ENCODE measurements at regions not wholly inside any gene's neighbourhood (a gene's known extent, or its start where the extent isn't known, plus 50 kb on each side); places are given as distances from the start of the nearest gene placed in this dataset.

GRCh38 chr11:28835317-28835716 is 727.1 kb downstream of the METTL15 start:
- Histone ChIP-seq H3K4me3 (ENCODE audit: low read length, poor library complexity, severe bottlenecking) (no peak overlapping the region), H3K9me3 (ENCODE audit: insufficient read depth, low read depth, low read length) (no peaks in the 10 kb centered on the region; the same call in 1 of the 2 replicates), H4K20me1 (ENCODE audit: insufficient read depth, low read length, poor library complexity, severe bottlenecking) (no peaks in the 10 kb centered on the region), H3K9ac (ENCODE audit: low read depth, low read length, poor library complexity, severe bottlenecking) (no peak overlapping the region), H3F3A (ENCODE audit: low read depth) (no peaks in the 10 kb centered on the region), H3K79me2 (ENCODE audit: insufficient read depth, low read length) (no peaks in the 10 kb centered on the region), H3K27me3 (ENCODE audit: insufficient read depth, low read length, poor library complexity, severe bottlenecking) (no peaks in the 10 kb centered on the region), H2AFZ (ENCODE audit: low read length) (no peak overlapping the region), H3K36me3 (ENCODE audit: insufficient read depth, low read length) (no peaks in the 10 kb centered on the region), H3K4me2 (ENCODE audit: low read depth, low read length, poor library complexity, severe bottlenecking) (no peak overlapping the region), H3K4me1 (ENCODE audit: insufficient read depth, low read length, poor library complexity, severe bottlenecking) (no peaks in the 10 kb centered on the region), H3K9me2 (replicated peaks; ENCODE audit: low read depth, low read length) (no peaks in the 10 kb centered on the region)
- TF ChIP-seq CTCF (conservative IDR thresholded peaks at IDR 0.05; ENCODE audit: low read length): no peak
- no peak for TF ChIP-seq EZH2phosphoT487 (IDR thresholded peaks at IDR 0.05; ENCODE audit: borderline replicate concordance)

- Histone ChIP-seq H3K9me2 (replicated peaks; ENCODE audit: low read depth, low read length) (no peaks in the 10 kb centered on the region), H3F3A (ENCODE audit: low read depth) (no peaks in the 10 kb centered on the region), H2AFZ (ENCODE audit: low read length) (no peak overlapping the region), H3K79me2 (ENCODE audit: insufficient read depth, low read length) (no peaks in the 10 kb centered on the region), H3K4me3 (ENCODE audit: low read length, poor library complexity, severe bottlenecking) (no peak overlapping the region), H3K36me3 (ENCODE audit: insufficient read depth, low read length) (no peaks in the 10 kb centered on the region), H3K4me2 (ENCODE audit: low read depth, low read length, poor library complexity, severe bottlenecking) (no peak overlapping the region), H3K9ac (ENCODE audit: low read depth, low read length, poor library complexity, severe bottlenecking) (no peak overlapping the region), H4K20me1 (ENCODE audit: insufficient read depth, low read length, poor library complexity, severe bottlenecking) (no peaks in the 10 kb centered on the region), H3K9me3 (ENCODE audit: insufficient read depth, low read depth, low read length) (no peaks in the 10 kb centered on the region; the same call in 1 of the 2 replicates), H3K4me1 (ENCODE audit: insufficient read depth, low read length, poor library complexity, severe bottlenecking) (no peaks in the 10 kb centered on the region), H3K27me3 (ENCODE audit: insufficient read depth, low read length, poor library complexity, severe bottlenecking) (no peaks in the 10 kb centered on the region)
- no peak for TF ChIP-seq CTCF (conservative IDR thresholded peaks at IDR 0.05; ENCODE audit: low read length)
- no peak for TF ChIP-seq EZH2phosphoT487 (IDR thresholded peaks at IDR 0.05; ENCODE audit: borderline replicate concordance)
Observed at GRCh38 chr11:28834877-28835276, 726.7 kb downstream of the METTL15 start.

- no peaks in the 10 kb centered on the region for H3K9me2 ChIP-seq (replicated peaks; ENCODE audit: low read depth, low read length)
- no peak overlapping the region for H3K9ac ChIP-seq (ENCODE audit: low read depth, low read length, poor library complexity, severe bottlenecking)
- TF ChIP-seq CTCF (conservative IDR thresholded peaks at IDR 0.05; ENCODE audit: low read length): no peak
- TF ChIP-seq EZH2phosphoT487 (IDR thresholded peaks at IDR 0.05; ENCODE audit: borderline replicate concordance): no peak
- no peak overlapping the region for H3K4me3 ChIP-seq (ENCODE audit: low read length, poor library complexity, severe bottlenecking)
- H3K79me2 ChIP-seq (ENCODE audit: insufficient read depth, low read length): no peaks in the 10 kb centered on the region
- no peak overlapping the region for H3K4me2 ChIP-seq (ENCODE audit: low read depth, low read length, poor library complexity, severe bottlenecking)
- no peaks in the 10 kb centered on the region for H4K20me1 ChIP-seq (ENCODE audit: insufficient read depth, low read length, poor library complexity, severe bottlenecking)
- no peaks in the 10 kb centered on the region for H3F3A ChIP-seq (ENCODE audit: low read depth)
- H3K9me3 ChIP-seq (ENCODE audit: insufficient read depth, low read depth, low read length): no peaks in the 10 kb centered on the region; the same call in 1 of the 2 replicates
- H3K27me3 ChIP-seq (ENCODE audit: insufficient read depth, low read length, poor library complexity, severe bottlenecking): no peaks in the 10 kb centered on the region
- H2AFZ ChIP-seq (ENCODE audit: low read length): no peak overlapping the region
- H3K36me3 ChIP-seq (ENCODE audit: insufficient read depth, low read length): no peaks in the 10 kb centered on the region
- H3K4me1 ChIP-seq (ENCODE audit: insufficient read depth, low read length, poor library complexity, severe bottlenecking): no peaks in the 10 kb centered on the region
Observed at GRCh38 chr11:28833670-28834069, 725.5 kb downstream of the METTL15 start.

All from Loucy (cell line).